Nephron (organoid): ENCODE measurements at regions not wholly inside any gene's neighbourhood (a gene's known extent, or its start where the extent isn't known, plus 50 kb on each side); places are given as distances from the start of the nearest gene placed in this dataset.
A peak's percentile ranks its signal among the peaks of the same experiment; 100 is the strongest.

Experiments
- H3K27ac Mint-ChIP-seq, 3 experiments: 2 replicates each; pipeline ENCODE4 v1.8.0; 2020; ENCODE audit warnings: mixed read lengths in 3 of 3, mild to moderate bottlenecking in 2 of 3, moderate library complexity in 1 of 3
- H3K27me3 Mint-ChIP-seq: 2 replicates; pipeline ENCODE4 v1.8.0; 2021; ENCODE audit warnings: low read depth, mild to moderate bottlenecking, moderate library complexity, mixed read lengths
- H3K36me3 Mint-ChIP-seq: 2 replicates; pipeline ENCODE4 v1.8.0; 2020; ENCODE audit warnings: low read depth, mixed read lengths
- H3K4me1 Mint-ChIP-seq: 2 replicates; pipeline ENCODE4 v1.8.0; 2020; ENCODE audit warnings: mixed read lengths
- H3K4me3 Mint-ChIP-seq, 3 experiments: 2 replicates each; pipeline ENCODE4 v1.8.0; 2020; ENCODE audit warnings: mild to moderate bottlenecking in 3 of 3, mixed read lengths in 3 of 3, moderate library complexity in 2 of 3
- H3K9me3 Mint-ChIP-seq: 2 replicates; pipeline ENCODE4 v1.8.0; 2020; ENCODE audit warnings: mixed read lengths
- TF ChIP-seq, protein P1 (sequence below), 3 experiments: fragments of 200-600 bp; sonication (generic); IDR thresholded peaks; one replicate each; pipeline ENCODE4 v1.5.0; 2021; ENCODE audit warnings: antibody characterized with exemption in 3 of 3; ENCODE audit not compliant: unreplicated experiment in 3 of 3

DNA sequence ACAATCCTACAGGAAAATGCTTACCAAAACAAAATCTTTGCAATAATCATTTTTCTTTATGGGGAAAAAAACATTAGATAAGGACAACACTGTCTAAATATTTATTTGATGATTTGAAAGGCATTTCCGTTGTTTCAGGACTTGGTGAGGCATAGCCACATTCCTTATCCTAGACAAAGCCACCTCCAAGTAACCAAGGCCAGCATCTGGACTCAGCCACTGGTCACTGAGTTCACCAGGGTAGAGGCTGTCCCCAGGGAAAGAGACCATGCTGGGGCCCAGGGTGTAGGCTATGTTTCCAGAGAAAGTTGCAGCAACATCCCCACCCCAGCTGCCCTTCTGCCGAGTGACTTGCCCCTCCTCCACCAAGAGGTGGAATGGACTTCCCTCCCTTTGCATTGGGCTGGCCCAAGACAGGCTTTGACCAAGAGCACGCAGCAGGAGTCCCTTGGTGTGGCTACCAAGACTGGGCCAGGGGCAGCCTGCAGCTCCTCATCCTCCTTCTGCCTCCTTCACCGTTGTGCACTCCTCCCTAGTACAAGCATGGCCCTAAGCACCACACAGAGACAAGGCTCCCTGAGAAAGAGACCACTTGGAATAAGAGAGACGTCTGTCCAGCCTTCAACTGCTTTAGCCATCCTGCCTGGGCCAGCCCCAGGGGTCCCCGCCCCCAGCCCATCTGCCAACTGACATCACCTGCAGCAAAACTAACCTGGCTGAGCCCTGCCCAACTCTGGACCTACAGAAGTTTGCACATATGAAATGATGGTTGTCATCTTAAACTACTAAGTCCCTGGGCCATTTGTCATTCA lies 68.1 kb upstream of the SPIN1 start:
- no peaks in the 10 kb centered on the region for H3K36me3 Mint-ChIP-seq
- no peak overlapping the region for H3K27ac Mint-ChIP-seq
- TF ChIP-seq, protein P1, sequence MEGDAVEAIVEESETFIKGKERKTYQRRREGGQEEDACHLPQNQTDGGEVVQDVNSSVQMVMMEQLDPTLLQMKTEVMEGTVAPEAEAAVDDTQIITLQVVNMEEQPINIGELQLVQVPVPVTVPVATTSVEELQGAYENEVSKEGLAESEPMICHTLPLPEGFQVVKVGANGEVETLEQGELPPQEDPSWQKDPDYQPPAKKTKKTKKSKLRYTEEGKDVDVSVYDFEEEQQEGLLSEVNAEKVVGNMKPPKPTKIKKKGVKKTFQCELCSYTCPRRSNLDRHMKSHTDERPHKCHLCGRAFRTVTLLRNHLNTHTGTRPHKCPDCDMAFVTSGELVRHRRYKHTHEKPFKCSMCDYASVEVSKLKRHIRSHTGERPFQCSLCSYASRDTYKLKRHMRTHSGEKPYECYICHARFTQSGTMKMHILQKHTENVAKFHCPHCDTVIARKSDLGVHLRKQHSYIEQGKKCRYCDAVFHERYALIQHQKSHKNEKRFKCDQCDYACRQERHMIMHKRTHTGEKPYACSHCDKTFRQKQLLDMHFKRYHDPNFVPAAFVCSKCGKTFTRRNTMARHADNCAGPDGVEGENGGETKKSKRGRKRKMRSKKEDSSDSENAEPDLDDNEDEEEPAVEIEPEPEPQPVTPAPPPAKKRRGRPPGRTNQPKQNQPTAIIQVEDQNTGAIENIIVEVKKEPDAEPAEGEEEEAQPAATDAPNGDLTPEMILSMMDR (IDR thresholded peaks at IDR 0.05; ENCODE audit: unreplicated experiment in 3 of 3) = no peak
- H3K9me3 Mint-ChIP-seq = no peaks in the 10 kb centered on the region
- H3K27me3 Mint-ChIP-seq = peaks cover 3% of the 10 kb centered on the region
- H3K4me1 Mint-ChIP-seq = peaks cover 4% of the 10 kb centered on the region
- H3K4me3 Mint-ChIP-seq = no peak overlapping the region

DNA sequence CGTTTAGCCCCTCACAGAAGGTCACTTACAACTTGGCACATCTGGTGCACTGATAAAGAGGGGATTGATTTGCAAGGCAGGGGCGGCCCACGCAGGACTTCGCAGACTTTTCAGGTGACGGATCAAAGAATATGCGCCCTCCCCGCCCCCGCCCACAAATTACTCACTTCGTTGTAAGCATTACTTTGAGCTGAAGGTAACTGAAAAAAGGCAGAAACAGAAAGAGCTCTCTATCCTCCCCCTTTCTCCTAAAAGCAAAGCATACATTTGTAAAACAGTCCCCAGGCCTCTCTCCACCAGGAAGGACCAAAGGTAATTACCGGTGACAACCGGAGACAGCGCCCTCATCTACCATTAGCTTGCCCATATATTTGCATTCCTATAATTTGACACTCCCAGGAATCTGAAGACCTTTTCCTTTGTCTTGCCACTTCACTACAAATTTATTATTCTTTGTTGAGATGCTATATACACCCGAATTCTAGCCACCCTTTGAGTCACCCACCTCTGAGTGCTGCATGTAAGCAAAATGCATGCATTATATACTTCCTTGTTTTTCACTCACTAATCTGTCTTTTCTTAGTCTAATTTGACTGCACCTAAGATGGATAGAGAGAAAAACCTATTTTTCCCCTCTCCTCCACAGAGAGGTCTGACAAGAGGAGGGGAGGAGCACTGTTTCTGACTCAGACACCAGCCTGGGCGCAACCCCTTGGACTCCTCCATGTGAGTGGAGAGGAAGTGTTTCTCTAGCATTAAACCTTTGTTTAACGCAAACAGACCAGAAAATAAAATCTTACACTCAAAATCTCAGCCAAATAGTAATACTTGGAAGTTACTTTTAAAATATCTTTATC lies 74.7 kb upstream of the SPIN1 start:
- no peaks in the 10 kb centered on the region for H3K36me3 Mint-ChIP-seq
- peaks cover 13% of the 10 kb centered on the region for H3K4me1 Mint-ChIP-seq
- peak overlapping the region; percentile 8 to 64 (median 38) for H3K27ac Mint-ChIP-seq
- TF ChIP-seq, protein P1 (IDR thresholded peaks at IDR 0.05; ENCODE audit: unreplicated experiment in 3 of 3) = no peak
- H3K4me3 Mint-ChIP-seq = no peak overlapping the region
- peaks cover 3% of the 10 kb centered on the region for H3K27me3 Mint-ChIP-seq
- no peaks in the 10 kb centered on the region for H3K9me3 Mint-ChIP-seq

DNA sequence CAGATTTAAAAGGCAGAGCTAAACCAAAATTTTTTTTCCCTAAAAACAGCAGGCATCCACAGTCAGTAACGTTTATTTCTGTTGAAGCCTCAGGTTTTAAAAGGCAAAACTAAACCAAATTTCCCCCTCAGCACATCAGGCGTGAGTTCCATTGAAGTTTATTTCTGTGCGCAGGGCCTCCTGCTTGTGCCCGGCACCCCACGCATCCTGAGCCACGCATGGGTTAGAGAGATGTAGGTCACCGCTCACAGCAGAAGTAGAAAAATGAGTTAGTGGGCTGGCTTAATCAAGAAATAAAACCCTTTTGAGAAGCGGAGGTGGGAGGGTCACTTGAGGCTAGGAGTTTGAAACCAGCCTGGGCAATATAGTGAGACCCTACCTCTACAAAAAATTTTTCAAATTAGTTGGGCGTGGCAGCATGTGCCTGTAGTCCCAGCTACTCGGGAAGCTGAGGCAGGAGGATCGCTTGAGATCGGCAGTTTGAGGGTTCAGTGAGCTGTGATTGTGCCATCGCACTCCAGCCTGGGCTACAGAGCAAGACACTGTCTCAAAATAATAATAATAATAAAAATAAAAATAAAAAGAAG lies 75.6 kb upstream of the SPIN1 start:
- Mint-ChIP-seq H3K9me3 (no peaks in the 10 kb centered on the region), H3K27me3 (peaks cover 3% of the 10 kb centered on the region), H3K4me1 (peaks cover 13% of the 10 kb centered on the region), H3K4me3 (no peak overlapping the region), H3K36me3 (no peaks in the 10 kb centered on the region), H3K27ac (peak overlapping the region in 2 of 3 experiments; percentile 1 to 37)
- TF ChIP-seq, protein P1 (IDR thresholded peaks at IDR 0.05; ENCODE audit: unreplicated experiment in 3 of 3) = no peak

DNA sequence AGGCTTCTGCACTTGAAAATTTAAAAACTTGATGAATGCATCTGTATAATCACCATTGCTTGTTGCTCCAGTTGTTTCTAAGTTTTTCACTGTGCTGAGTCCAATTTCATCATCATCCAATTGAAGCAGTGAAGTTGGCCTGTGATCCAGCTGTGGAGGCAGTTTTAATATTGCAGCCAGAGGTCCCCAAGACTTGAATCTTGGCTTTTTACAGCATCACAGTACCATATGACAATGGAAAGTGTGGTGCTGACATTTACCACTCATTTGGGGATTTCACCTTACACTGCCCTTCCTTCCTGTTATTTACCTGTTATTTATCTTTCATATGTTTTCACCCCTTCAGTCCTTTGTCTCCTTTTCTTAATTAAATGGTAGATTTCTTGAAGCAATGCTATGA lies 76.2 kb upstream of the SPIN1 start:
- H3K27me3 Mint-ChIP-seq = peaks cover 3% of the 10 kb centered on the region
- no peaks in the 10 kb centered on the region for H3K36me3 Mint-ChIP-seq
- peaks cover 13% of the 10 kb centered on the region for H3K4me1 Mint-ChIP-seq
- no peak overlapping the region for H3K4me3 Mint-ChIP-seq
- TF ChIP-seq, protein P1 (IDR thresholded peaks at IDR 0.05; ENCODE audit: unreplicated experiment in 3 of 3) = no peak
- no peaks in the 10 kb centered on the region for H3K9me3 Mint-ChIP-seq
- peak overlapping the region in 2 of 3 experiments; percentile 1 to 37 for H3K27ac Mint-ChIP-seq

DNA sequence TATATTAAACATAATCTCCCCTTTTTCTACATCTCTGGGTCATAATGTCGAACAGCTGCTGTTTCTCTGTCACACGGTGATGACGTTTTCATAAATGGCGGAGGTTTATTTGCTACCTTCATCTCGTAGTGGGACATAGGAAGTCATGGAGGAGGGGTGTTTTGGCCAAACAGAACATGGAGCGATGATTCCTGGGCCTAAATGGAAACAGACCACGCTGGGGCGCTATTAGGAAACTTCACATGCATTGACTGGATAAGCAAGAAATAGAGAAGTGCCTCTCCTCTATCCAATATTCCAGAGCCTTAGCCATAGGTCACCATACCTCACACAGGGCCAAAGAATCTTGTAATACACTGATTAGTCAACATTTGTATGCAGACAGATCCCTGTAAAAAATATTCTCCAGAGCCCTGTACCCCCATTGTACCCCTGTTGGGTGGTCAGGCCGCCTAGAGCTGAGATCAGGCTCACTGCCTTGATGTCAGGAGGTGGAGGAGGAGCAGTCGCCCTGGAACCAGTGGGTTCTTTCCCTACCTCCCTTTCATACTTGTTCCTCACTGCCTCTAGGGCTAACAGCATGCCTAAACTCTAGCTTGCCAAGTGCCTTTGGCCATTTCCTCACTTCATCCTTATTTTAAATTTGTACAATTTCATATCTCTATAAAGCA lies 77.8 kb upstream of the SPIN1 start:
- Mint-ChIP-seq H3K36me3 (no peaks in the 10 kb centered on the region), H3K9me3 (no peaks in the 10 kb centered on the region), H3K4me3 (no peak overlapping the region), H3K27me3 (peaks cover 3% of the 10 kb centered on the region), H3K27ac (no peak overlapping the region), H3K4me1 (peaks cover 13% of the 10 kb centered on the region)
- TF ChIP-seq, protein P1 (IDR thresholded peaks at IDR 0.05; ENCODE audit: unreplicated experiment in 3 of 3) = no peak
